Chondrocyte (in vitro differentiated cells): ENCODE measurements at regions not wholly inside any gene's neighbourhood (a gene's known extent, or its start where the extent isn't known, plus 50 kb on each side); places are given as distances from the start of the nearest gene placed in this dataset.

ENCODE experiments used
- DNase-seq: peaks from one replicate; pipeline ENCODE4 v3.0.0; 2021; ENCODE audit warnings: mixed read lengths, low spot score
- H3K27ac Mint-ChIP-seq: one replicate; pipeline ENCODE4 v1.8.0; 2021; ENCODE audit warnings: mild to moderate bottlenecking, moderate library complexity, mixed read lengths; ENCODE audit not compliant: unreplicated experiment
- H3K27me3 Mint-ChIP-seq: 2 replicates; pipeline ENCODE4 v1.8.0; 2021; ENCODE audit warnings: low read depth, mixed read lengths
- H3K36me3 Mint-ChIP-seq: 2 replicates; pipeline ENCODE4 v1.8.0; 2021; ENCODE audit warnings: low read depth, mixed read lengths
- H3K4me1 Mint-ChIP-seq: 2 replicates; pipeline ENCODE4 v1.8.0; 2021; ENCODE audit warnings: low read depth, mild to moderate bottlenecking, mixed read lengths
- H3K4me3 Mint-ChIP-seq: one replicate; pipeline ENCODE4 v1.8.0; 2021; ENCODE audit warnings: mild to moderate bottlenecking, moderate library complexity, mixed read lengths; ENCODE audit not compliant: unreplicated experiment
- H3K9me3 Mint-ChIP-seq: 2 replicates; pipeline ENCODE4 v1.8.0; 2021; ENCODE audit warnings: low read depth, mixed read lengths
- TF ChIP-seq, protein P1 (sequence below): fragments of 200-600 bp; sonication (generic); IDR thresholded peaks from 2 replicates; pipeline ENCODE4 v1.5.0; 2021; ENCODE audit warnings: antibody characterized with exemption, mild to moderate bottlenecking, moderate library complexity

DNA sequence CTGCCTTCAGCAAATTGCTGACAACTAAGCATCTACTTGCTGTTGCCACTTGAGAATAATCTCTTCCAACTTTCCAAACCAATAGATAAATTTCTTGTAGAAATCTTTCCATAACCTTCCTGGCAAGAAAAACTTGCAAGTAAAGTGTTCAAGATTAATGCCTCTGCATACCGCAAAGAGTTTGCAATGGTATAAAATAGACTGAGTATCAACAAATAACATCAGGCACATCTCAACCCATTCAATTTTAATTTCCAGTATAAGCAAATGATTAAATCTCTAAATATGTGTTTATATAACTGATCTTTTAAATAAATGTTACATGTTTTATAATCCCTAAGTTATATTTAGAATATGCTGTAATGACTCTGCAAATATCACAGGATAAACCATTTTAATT lies 275.2 kb upstream of the AGA start:
- Mint-ChIP-seq H3K27me3 (peaks cover 7% of the 10 kb centered on the region), H3K4me1 (no peaks in the 10 kb centered on the region), H3K36me3 (no peaks in the 10 kb centered on the region), H3K4me3 (no peak overlapping the region), H3K9me3 (no peaks in the 10 kb centered on the region), H3K27ac (no peak overlapping the region)
- DNase-seq: no peak
- TF ChIP-seq, protein P1, sequence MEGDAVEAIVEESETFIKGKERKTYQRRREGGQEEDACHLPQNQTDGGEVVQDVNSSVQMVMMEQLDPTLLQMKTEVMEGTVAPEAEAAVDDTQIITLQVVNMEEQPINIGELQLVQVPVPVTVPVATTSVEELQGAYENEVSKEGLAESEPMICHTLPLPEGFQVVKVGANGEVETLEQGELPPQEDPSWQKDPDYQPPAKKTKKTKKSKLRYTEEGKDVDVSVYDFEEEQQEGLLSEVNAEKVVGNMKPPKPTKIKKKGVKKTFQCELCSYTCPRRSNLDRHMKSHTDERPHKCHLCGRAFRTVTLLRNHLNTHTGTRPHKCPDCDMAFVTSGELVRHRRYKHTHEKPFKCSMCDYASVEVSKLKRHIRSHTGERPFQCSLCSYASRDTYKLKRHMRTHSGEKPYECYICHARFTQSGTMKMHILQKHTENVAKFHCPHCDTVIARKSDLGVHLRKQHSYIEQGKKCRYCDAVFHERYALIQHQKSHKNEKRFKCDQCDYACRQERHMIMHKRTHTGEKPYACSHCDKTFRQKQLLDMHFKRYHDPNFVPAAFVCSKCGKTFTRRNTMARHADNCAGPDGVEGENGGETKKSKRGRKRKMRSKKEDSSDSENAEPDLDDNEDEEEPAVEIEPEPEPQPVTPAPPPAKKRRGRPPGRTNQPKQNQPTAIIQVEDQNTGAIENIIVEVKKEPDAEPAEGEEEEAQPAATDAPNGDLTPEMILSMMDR: no peak

GRCh38 chr4:177718514-177718913 lies 276.3 kb upstream of the AGA start:
- no peak for DNase-seq
- H3K9me3 Mint-ChIP-seq: no peaks in the 10 kb centered on the region
- no peaks in the 10 kb centered on the region for H3K4me1 Mint-ChIP-seq
- H3K4me3 Mint-ChIP-seq: no peak overlapping the region
- no peak overlapping the region for H3K27ac Mint-ChIP-seq
- no peaks in the 10 kb centered on the region for H3K36me3 Mint-ChIP-seq
- H3K27me3 Mint-ChIP-seq: peaks cover 7% of the 10 kb centered on the region
- TF ChIP-seq, protein P1: no peak

- no peaks in the 10 kb centered on the region for H3K36me3 Mint-ChIP-seq
- no peak overlapping the region for H3K4me3 Mint-ChIP-seq
- no peak for DNase-seq
- H3K27ac Mint-ChIP-seq: no peak overlapping the region
- H3K4me1 Mint-ChIP-seq: no peaks in the 10 kb centered on the region
- H3K9me3 Mint-ChIP-seq: no peaks in the 10 kb centered on the region
- TF ChIP-seq, protein P1: no peak
- H3K27me3 Mint-ChIP-seq: no peaks in the 10 kb centered on the region
Observed at GRCh38 chr4:177726111-177726510, 283.9 kb upstream of the AGA start.

GRCh38 chr4:177728361-177729152 lies 286.3 kb upstream of the AGA start:
- Mint-ChIP-seq H3K36me3 (no peaks in the 10 kb centered on the region), H3K27me3 (no peaks in the 10 kb centered on the region), H3K9me3 (no peaks in the 10 kb centered on the region), H3K4me3 (no peak overlapping the region), H3K4me1 (no peaks in the 10 kb centered on the region), H3K27ac (no peak overlapping the region)
- no peak for DNase-seq
- TF ChIP-seq, protein P1: no peak

- Mint-ChIP-seq H3K9me3 (no peaks in the 10 kb centered on the region), H3K4me3 (no peak overlapping the region), H3K27ac (no peak overlapping the region), H3K27me3 (no peaks in the 10 kb centered on the region), H3K4me1 (no peaks in the 10 kb centered on the region), H3K36me3 (no peaks in the 10 kb centered on the region)
- TF ChIP-seq, protein P1: no peak
- no peak for DNase-seq
Observed at GRCh38 chr4:177729681-177730080, 287.4 kb upstream of the AGA start.
